DOHH2 (cell line): ENCODE measurements at regions not wholly inside any gene's neighbourhood (a gene's known extent, or its start where the extent isn't known, plus 50 kb on each side); places are given as distances from the start of the nearest gene placed in this dataset.

Experiments used
- CTCF ChIP-seq: fragments of 200-600 bp; sonication (generic); IDR thresholded peaks from one replicate; pipeline ENCODE4 v1.5.1; 2014; ENCODE audit warnings: antibody characterized with exemption, mild to moderate bottlenecking, low read depth, low read length; ENCODE audit not compliant: poor library complexity, severe bottlenecking
- EZH2phosphoT487 ChIP-seq: fragments of 200-600 bp; sonication (generic); IDR thresholded peaks from 2 replicates; pipeline ENCODE4 v1.6.1; 2017; ENCODE audit warnings: borderline replicate concordance, mild to moderate bottlenecking, antibody characterized with exemption, low read length, moderate library complexity, mixed read lengths

- TF ChIP-seq CTCF, result no peak
- no peak for TF ChIP-seq EZH2phosphoT487
These were observed 63.3 kb upstream of the MAGI3 start for GRCh38 chr1:113326976-113327375.
